NCI-H748 treated with DMSO at 0.1 percent for 48 hours (cell line): ENCODE measurements at regions not wholly inside any gene's neighbourhood (a gene's known extent, or its start where the extent isn't known, plus 50 kb on each side); places are given as distances from the start of the nearest gene placed in this dataset.
"Not testable (repeated sequence)": the region's sequence is repeated elsewhere in the genome, so short reads cannot be mapped to it uniquely, and the experiment has no call there.

Experiments
- DNase-seq: peaks from one replicate; lab custom pipeline; 2025; lab: John Stamatoyannopoulos, UW

- no peak for DNase-seq
Observed at GRCh38 chr4:170169699-170170098, 79.9 kb upstream of the AADAT start.

GRCh38 chr4:170167678-170168077 is 77.9 kb upstream of the AADAT start:
- DNase-seq: no peak

- not testable (repeated sequence) for DNase-seq
Observed at GRCh38 chr4:170166193-170166592, 76.4 kb upstream of the AADAT start.

- DNase-seq: no peak
Observed at GRCh38 chr4:170162416-170162815, 72.7 kb upstream of the AADAT start.

- DNase-seq: no peak
Observed at GRCh38 chr4:170157670-170158069, 67.9 kb upstream of the AADAT start.

GRCh38 chr4:170145120-170145519 is 55.4 kb upstream of the AADAT start:
- no peak for DNase-seq

GRCh38 chr4:170139764-170140163 is 50.0 kb upstream of the AADAT start:
- DNase-seq: no peak
